GM18951 (cell line): ENCODE measurements at regions not wholly inside any gene's neighbourhood (a gene's known extent, or its start where the extent isn't known, plus 50 kb on each side); places are given as distances from the start of the nearest gene placed in this dataset.

Experiments
- POLR2A ChIP-seq: IDR thresholded peaks from 4 replicates; pipeline ENCODE4 v1.6.1; 2011; ENCODE audit warnings: mild to moderate bottlenecking; ENCODE audit not compliant: insufficient read length, insufficient read depth; ENCODE audit errors: extremely low read depth
- in situ Hi-C: fragments of 300-500 bp; cut with MboI; formaldehyde crosslinking; loops from one replicate; pipeline ENCODE4 v1.12.0; 2022; ENCODE audit warnings: low sequenced_read_pairs, mixed read lengths, inconsistent platforms; ENCODE audit not compliant: unreplicated experiment

DNA sequence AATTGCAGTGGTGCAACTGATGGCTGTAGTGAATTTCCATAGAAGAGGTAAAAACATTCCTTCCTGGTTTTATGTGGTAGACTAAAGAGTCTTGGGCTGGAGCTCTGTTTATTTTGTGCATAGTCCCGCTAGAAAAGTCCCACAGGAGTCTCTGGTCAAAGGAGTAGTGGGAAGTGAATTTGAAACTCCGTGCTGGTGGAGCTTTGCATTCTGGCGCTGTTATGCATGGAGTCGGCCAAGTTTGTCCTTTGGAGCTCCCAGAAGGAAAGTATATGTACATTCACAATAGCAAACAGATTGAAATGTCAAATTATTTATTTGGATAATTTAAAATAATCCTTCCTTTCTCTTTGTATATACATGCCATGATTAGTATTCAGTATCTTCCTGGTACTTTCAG, 296.5 kb downstream of the LMO7 start:
- no peak for TF ChIP-seq POLR2A
- in situ Hi-C loops: no loop called here

DNA sequence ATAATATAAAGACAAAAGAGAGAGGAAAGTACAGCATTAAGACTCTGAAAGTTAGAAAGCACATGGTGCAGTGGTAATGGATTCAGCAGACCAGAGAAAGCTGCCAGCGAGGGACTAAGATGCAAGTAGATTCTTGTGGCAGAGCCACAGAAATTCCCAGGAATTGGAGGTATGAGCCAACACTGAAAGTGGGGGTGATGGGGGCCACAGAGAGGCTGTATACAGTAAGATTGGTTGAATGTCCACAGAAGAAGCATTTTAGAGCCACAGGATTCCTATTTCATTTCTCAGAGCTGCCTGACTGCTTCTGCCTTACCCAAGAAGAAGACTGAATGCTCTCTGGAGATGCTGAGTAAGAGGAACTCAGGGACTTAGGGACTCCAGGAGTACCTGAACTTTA, 295.0 kb downstream of the LMO7 start:
- no peak for TF ChIP-seq POLR2A
- in situ Hi-C loops: no loop called here

DNA sequence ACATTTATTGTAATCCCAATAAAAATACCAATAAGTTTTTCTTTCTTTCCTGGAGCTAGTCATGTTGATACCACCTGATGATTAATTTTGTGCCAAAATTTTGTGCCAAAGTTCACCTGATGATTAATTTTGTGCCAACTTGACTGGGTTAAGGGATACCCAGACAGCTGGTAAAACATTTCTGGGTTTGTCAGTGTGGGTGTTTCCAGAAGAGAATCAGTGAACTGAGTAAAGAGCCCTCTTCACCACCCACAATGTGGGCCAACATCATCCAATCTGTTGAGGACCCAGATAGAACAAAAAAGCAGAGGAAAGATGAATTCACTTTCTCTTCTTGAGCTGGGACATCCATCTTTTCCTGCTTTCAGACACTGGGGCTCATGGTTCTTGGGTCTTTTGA, 292.9 kb downstream of the LMO7 start:
- no peak for TF ChIP-seq POLR2A
- in situ Hi-C loops: no loop called here

DNA sequence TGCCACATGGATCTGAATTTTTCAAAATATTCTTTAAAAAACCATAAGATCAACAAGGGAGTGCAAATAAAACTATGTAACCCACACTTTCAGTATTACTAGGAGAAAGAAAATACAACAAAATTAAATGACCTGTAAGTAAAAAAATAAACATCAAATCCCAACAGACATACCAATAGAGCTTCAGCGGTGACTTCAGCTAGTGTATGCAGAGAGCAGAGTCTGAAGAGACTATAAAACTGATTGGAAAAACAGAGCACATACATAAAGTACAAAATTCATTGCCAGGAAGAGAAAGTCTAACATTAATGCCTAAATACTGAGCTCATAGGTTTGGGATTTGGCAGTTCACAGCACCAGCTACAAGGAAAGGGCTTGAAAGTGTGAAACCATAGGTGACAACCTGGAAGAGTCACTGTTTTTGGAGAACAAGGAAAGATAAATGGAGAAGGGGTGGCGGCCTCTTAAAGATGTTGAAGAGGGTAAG, 291.1 kb downstream of the LMO7 start:
- in situ Hi-C loops: no loop called here
- no peak for TF ChIP-seq POLR2A

DNA sequence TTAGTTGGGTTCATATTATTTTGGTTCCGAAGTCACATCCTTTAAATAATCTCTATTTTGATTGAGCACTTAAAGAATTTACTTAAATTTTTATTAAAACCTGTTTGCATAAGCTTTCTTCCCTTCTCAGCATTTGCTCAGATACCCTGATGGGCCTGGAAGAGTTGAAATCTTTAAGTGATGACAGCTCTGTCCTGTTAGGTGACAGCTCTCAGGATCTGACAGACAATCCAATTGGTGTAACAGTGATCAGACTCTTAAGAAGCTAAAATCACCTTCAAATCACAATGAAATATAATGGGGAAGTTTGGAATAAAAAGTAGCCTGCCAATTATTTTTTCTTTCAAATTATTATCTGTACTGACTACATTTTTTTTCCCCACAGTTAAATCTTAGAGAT, 284.4 kb downstream of the LMO7 start:
- in situ Hi-C loops: no loop called here

DNA sequence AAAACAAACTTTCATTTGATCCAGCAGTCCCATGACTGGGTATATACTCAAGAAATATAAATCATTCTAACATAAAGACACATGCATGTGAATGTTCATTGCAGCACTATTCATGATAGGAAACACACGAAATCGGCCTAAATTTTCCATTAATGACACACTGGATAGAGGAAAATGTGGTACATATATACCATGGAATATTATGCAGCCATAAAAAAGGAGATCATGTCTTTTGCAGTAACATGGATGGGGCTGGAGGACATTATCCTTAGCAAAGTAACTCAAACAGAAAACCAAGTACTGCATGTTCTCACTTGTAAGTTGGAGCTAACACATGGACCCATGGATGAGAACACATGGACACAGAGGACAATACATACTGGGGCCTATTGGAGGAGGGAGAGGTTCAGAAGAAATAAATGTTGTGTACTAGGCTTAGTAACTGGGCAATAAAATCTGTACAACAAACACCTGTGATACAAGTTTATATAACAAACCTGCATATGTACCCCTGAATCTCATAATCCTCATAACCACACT, 283.6 kb downstream of the LMO7 start:
- in situ Hi-C loops: no loop called here
- no peak for TF ChIP-seq POLR2A

More for the DNA sequence above, 284.4 kb downstream of the LMO7 start:
- no peak for TF ChIP-seq POLR2A

DNA sequence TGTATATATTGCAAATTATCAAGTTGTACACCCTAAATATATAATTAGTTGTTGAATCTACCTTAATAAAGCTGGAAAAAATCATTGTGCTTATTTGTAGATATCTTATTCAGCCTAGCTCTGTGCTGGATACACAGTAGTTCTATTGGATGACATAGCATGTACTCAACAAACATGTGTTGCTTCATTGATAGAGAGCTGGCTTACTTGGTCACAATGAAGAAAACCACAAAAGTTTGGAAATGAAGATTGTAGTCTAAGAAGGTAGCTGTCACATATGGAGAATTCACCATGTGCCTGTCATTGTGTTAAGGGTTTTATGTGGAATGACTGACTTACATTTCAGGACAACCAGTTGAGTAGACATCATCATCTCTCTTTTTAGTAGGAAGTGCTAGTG, 278.9 kb downstream of the LMO7 start:
- TF ChIP-seq POLR2A: no peak

DNA sequence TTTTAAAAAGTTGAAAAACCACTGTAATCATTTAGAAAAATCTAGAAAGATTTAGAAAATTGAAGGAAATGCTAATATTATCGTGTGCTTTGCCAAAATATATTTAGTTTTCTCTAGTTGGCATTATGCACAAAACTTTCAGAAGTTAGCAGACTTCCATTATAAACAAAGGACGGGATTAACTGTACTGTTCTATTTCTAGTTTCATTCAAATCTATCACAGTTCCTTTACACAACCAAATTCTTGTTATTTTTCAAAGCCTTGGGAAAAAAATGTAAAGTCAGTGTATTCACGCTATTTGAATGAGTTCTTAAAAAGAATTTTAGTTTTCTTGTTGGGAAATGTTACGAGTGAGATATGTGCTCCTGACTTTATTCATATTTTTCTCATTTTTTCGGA, 277.8 kb downstream of the LMO7 start:
- no peak for TF ChIP-seq POLR2A
- in situ Hi-C loops: no loop called here

More for the DNA sequence above, 278.9 kb downstream of the LMO7 start:
- in situ Hi-C loops: no loop called here

DNA sequence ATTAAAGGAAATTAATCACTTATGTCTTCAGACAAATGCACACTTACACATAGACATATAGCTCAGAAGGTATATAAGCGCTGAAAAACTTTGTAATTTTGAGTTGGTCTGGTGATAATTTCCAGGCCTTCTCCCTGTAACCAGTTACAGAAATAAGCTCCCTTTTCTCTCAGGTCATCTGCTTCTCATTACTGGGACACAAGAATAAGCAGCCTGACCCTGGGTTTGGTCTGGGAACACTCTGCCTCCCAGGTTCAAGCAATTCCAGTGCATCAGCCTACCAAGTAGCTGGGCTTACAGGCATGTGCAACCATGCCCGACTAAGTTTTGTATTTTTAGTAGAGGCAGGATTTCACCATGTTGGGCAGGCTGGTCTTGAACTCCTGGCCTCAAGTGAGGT, 274.5 kb downstream of the LMO7 start:
- TF ChIP-seq POLR2A: no peak
- in situ Hi-C loops: no loop called here
